ENCODE measurements at regions not wholly inside any gene's neighbourhood (a gene's known extent, or its start where the extent isn't known, plus 50 kb on each side); places are given as distances from the start of the nearest gene placed in this dataset.

DNA sequence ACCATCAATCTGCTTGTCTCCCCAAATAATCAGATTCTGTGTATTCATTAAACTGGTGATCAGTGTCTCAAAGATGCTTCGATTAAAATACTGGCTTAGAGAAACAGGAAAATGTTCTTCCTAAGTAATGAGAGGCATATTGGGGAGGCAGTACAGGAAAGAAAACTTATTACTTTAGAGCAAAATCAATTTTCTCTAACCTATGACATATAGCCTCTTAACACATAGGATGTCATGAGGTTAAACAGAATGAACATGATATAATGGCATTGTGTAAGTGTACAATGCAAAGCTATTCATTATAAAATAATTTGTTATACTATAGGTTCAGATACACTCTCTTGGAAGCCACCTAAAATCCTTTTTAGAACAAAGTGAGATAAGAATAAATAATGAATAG, 819.3 kb downstream of the KCNJ2 start:
- Histone ChIP-seq H3K4me3 (no peak overlapping the region), H3K4me1 (no peaks in the 10 kb centered on the region)

DNA sequence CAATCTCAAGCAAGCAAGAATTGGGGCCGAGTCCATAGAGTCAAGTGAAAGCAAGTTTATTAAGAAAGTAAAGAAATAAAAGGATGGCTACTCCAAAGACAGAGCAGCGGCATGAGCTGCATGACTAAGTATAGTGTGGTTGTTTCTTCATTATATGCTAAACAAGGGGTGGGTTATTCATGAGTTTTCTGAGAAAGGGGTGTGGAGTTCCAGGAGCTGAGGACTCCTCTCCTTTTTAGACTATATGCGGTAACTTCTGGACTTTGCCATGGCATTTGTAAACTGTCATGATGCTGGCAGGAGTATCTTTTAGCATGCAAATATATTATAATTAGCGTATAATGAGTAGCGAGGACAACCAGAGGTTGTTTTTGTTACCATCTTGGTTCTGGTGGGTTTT, 819.9 kb downstream of the KCNJ2 start:
- Histone ChIP-seq H3K27ac (no peak overlapping the region), H3K36me3 (no peaks in the 10 kb centered on the region), H3K4me1 (no peaks in the 10 kb centered on the region), H3K27me3 (no peaks in the 10 kb centered on the region), H3K4me3 (no peak overlapping the region), H3K9me3 (peaks cover 0 to 13% of the 10 kb centered on the region in 2 donors)
- TF ChIP-seq, protein P1, sequence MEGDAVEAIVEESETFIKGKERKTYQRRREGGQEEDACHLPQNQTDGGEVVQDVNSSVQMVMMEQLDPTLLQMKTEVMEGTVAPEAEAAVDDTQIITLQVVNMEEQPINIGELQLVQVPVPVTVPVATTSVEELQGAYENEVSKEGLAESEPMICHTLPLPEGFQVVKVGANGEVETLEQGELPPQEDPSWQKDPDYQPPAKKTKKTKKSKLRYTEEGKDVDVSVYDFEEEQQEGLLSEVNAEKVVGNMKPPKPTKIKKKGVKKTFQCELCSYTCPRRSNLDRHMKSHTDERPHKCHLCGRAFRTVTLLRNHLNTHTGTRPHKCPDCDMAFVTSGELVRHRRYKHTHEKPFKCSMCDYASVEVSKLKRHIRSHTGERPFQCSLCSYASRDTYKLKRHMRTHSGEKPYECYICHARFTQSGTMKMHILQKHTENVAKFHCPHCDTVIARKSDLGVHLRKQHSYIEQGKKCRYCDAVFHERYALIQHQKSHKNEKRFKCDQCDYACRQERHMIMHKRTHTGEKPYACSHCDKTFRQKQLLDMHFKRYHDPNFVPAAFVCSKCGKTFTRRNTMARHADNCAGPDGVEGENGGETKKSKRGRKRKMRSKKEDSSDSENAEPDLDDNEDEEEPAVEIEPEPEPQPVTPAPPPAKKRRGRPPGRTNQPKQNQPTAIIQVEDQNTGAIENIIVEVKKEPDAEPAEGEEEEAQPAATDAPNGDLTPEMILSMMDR (IDR thresholded peaks at IDR 0.05), result no peak
- DNase-seq (ENCODE audit: low spot score), result no peak

More for the DNA sequence above, 819.3 kb downstream of the KCNJ2 start:
- peaks cover 0 to 13% of the 10 kb centered on the region in 2 donors for H3K9me3 ChIP-seq
- no peak for DNase-seq (ENCODE audit: low spot score)
- H3K27ac ChIP-seq, result no peak overlapping the region
- TF ChIP-seq, protein P1 (IDR thresholded peaks at IDR 0.05), result no peak
- H3K27me3 ChIP-seq, result no peaks in the 10 kb centered on the region
- H3K36me3 ChIP-seq, result no peaks in the 10 kb centered on the region

DNA sequence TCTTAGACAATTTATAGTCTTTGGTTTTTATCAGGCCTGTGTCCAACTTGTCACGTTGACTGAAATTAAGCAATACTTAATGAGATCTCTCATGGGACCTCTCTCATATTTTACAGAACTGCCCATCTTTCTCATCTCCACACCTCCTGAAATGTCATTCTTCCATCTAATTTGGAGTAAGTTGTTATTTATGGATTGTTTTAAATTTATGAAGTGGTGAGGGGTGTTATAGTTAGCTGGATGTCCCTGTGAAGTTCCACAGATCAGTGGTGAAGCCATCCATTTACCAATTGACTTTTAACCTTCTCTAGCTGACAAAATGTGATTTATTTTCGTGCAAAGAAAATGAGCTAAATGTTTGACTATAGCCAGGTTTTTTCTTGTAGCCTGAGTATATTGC, 824.9 kb downstream of the KCNJ2 start:
- no peaks in the 10 kb centered on the region for H3K36me3 ChIP-seq
- peaks cover 0 to 3% of the 10 kb centered on the region in 2 donors for H3K9me3 ChIP-seq
- no peaks in the 10 kb centered on the region for H3K27me3 ChIP-seq
- no peak for DNase-seq (ENCODE audit: low spot score)
- no peak overlapping the region for H3K27ac ChIP-seq
- no peak overlapping the region for H3K4me3 ChIP-seq
- TF ChIP-seq, protein P1 (IDR thresholded peaks at IDR 0.05), result no peak
- no peaks in the 10 kb centered on the region for H3K4me1 ChIP-seq

DNA sequence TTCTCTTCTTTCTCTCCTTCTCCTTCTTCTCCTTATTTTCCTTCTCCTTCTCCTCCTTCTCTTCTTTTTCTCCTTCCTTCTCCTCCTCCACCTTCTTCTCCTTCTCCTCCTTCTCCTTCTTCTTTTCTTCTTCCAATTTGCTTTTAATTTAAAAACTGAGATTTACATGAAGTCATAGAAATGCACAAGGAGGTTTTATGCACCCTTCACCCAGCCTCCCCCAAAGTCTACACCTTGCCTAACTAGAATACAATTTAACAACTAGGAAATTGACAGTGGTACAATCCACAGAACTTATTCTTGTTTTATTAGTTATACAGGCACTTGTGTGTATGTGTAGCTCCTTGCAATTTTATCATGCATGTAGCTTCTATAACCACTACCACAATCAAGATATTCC, 826.7 kb downstream of the KCNJ2 start:
- no peak for DNase-seq (ENCODE audit: low spot score)
- peaks cover 0 to 3% of the 10 kb centered on the region in 2 donors for H3K9me3 ChIP-seq
- H3K27me3 ChIP-seq, result no peaks in the 10 kb centered on the region
- no peak overlapping the region for H3K4me3 ChIP-seq
- no peak overlapping the region for H3K27ac ChIP-seq
- TF ChIP-seq, protein P1 (IDR thresholded peaks at IDR 0.05), result no peak
- H3K4me1 ChIP-seq, result no peaks in the 10 kb centered on the region
- H3K36me3 ChIP-seq, result no peaks in the 10 kb centered on the region

DNA sequence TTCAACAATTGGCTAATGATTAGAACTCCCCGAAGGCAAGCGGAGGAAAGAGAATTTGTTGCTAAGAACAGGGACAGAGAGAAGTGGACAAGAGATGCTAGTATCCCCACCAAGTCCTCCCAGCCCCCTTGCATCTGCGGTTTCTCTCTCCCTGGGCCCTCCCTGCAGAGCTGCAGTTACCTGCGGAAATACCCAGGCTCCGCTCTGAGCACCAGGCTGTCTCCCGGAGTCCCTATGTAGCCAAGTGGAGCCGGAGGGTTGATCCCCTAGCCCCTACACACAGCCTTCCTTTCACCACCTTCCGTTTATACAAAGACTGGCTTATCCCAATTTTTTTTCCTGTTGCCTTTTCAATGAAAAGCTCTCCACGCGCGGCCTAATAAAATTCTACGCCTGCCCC, 834.4 kb downstream of the KCNJ2 start:
- no peak overlapping the region for H3K4me3 ChIP-seq
- no peaks in the 10 kb centered on the region for H3K4me1 ChIP-seq
- no peaks in the 10 kb centered on the region for H3K36me3 ChIP-seq
- TF ChIP-seq, protein P1 (IDR thresholded peaks at IDR 0.05), result no peak
- no peak for DNase-seq (ENCODE audit: low spot score)
- no peaks in the 10 kb centered on the region for H3K27me3 ChIP-seq
- no peak overlapping the region for H3K27ac ChIP-seq
- no peaks in the 10 kb centered on the region for H3K9me3 ChIP-seq

DNA sequence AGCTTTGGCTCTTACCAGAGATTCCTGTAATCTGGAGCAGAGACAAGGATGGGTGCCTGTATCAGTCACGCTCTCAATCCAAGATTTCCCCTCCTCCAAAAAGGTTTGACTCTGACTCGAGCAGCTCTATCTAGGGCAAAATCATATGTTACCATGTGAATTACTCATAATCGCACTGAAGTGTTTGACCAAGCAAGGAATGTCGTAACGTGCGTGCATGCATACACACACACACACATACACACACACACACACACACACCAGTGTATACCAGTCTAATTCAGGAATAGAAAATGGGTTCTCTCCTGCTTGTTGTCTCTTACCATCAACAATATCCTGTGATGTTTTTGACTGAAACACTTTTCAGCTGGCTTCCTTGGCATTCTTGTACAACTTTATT, 835.1 kb downstream of the KCNJ2 start:
- Histone ChIP-seq H3K36me3 (no peaks in the 10 kb centered on the region), H3K9me3 (no peaks in the 10 kb centered on the region), H3K27me3 (no peaks in the 10 kb centered on the region), H3K4me3 (no peak overlapping the region), H3K27ac (no peak overlapping the region), H3K4me1 (no peaks in the 10 kb centered on the region)
- no peak for DNase-seq (ENCODE audit: low spot score)
- TF ChIP-seq, protein P1 (IDR thresholded peaks at IDR 0.05), result no peak
